H1 (cell line): ENCODE measurements at regions not wholly inside any gene's neighbourhood (a gene's known extent, or its start where the extent isn't known, plus 50 kb on each side); places are given as distances from the start of the nearest gene placed in this dataset.

Experiments used
- EGR1 ChIP-seq: IDR thresholded peaks from 2 replicates; pipeline ENCODE4 v1.6.1; 2011; ENCODE audit warnings: low read depth, low read length, borderline replicate concordance
- EZH2 ChIP-seq: fragments of 200-600 bp; sonication (generic); IDR thresholded peaks from 2 replicates; pipeline ENCODE4 v1.7.1; 2012; ENCODE audit warnings: low read depth, mild to moderate bottlenecking, moderate library complexity, low read length, inconsistent platforms; ENCODE audit not compliant: severe bottlenecking
- HDAC2 ChIP-seq, 2 experiments: fragments of 300-600 bp in 1 of 2; sonication (generic) in 1 of 2; IDR thresholded peaks; 2 replicates each; pipeline ENCODE4 v1.6.1; 2011 to 2012; ENCODE audit warnings: low read depth in 2 of 2, low read length in 2 of 2, mild to moderate bottlenecking in 2 of 2, moderate library complexity in 2 of 2, borderline replicate concordance in 1 of 2, inconsistent platforms in 1 of 2
- JUND ChIP-seq: IDR thresholded peaks from 2 replicates; pipeline ENCODE4 v1.6.1; 2011; ENCODE audit warnings: mild to moderate bottlenecking, improper control_type of control experiment, low read length
- POLR2A ChIP-seq, 2 experiments: IDR thresholded peaks; 1 replicate in 1 of 2; 2 replicates in 1 of 2; pipeline ENCODE4 v1.6.1; 2011; ENCODE audit warnings: low read depth in 2 of 2, low read length in 2 of 2, mild to moderate bottlenecking in 2 of 2; ENCODE audit errors: control extremely low read depth in 1 of 2
- POLR2AphosphoS5 ChIP-seq: IDR thresholded peaks from 2 replicates; pipeline ENCODE4 v1.6.1; 2011; ENCODE audit warnings: low read depth, low read length
- RFX5 ChIP-seq: IDR thresholded peaks from 2 replicates; pipeline ENCODE4 v1.6.1; 2011; ENCODE audit warnings: low read depth, low read length, improper control_type of control experiment, borderline replicate concordance
- ZNF274 ChIP-seq: IDR thresholded peaks from 2 replicates; pipeline ENCODE4 v1.7.0; 2012; ENCODE audit warnings: low read length, borderline replicate concordance; ENCODE audit errors: extremely low read depth
- TF ChIP-seq, protein P1 (sequence below), 3 experiments: IDR thresholded peaks; 1 replicate in 2 of 3; 2 replicates in 1 of 3; pipeline versions ENCODE4 v1.5.1 to v1.6.1; 2011; ENCODE audit warnings: low read length in 3 of 3, mild to moderate bottlenecking in 3 of 3, inconsistent platforms in 2 of 3, low read depth in 1 of 3, moderate library complexity in 1 of 3; ENCODE audit not compliant: insufficient read depth in 1 of 3; ENCODE audit errors: control extremely low read depth in 1 of 3

DNA sequence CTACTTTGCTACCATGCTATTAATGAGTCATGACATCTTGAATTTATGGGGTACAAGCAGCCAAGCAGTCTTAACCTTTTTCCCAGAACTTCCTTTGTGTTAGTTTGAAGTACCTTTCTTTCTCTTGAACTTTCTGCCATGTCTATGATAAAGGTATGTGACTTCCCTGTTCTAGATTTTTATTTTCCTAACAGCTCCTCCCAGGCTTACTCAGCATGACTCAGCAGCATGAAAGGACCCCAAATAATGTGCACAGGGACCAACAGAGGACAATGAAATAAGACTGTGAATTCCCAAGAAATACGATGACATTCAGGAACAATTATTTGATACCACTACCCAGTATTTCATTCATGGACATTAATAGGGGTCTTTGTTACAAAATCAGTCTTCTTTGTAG lies 60.0 kb downstream of the TTC6 start:
- no peak for TF ChIP-seq POLR2A (IDR thresholded peaks at IDR 0.05; ENCODE audit: control extremely low read depth in 1 of 2, low read depth in 2 of 2, low read length in 2 of 2)
- TF ChIP-seq, protein P1, sequence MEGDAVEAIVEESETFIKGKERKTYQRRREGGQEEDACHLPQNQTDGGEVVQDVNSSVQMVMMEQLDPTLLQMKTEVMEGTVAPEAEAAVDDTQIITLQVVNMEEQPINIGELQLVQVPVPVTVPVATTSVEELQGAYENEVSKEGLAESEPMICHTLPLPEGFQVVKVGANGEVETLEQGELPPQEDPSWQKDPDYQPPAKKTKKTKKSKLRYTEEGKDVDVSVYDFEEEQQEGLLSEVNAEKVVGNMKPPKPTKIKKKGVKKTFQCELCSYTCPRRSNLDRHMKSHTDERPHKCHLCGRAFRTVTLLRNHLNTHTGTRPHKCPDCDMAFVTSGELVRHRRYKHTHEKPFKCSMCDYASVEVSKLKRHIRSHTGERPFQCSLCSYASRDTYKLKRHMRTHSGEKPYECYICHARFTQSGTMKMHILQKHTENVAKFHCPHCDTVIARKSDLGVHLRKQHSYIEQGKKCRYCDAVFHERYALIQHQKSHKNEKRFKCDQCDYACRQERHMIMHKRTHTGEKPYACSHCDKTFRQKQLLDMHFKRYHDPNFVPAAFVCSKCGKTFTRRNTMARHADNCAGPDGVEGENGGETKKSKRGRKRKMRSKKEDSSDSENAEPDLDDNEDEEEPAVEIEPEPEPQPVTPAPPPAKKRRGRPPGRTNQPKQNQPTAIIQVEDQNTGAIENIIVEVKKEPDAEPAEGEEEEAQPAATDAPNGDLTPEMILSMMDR (IDR thresholded peaks at IDR 0.05; ENCODE audit: control extremely low read depth in 1 of 3, insufficient read depth in 1 of 3, low read depth in 1 of 3, low read length in 3 of 3): no peak
- TF ChIP-seq EGR1: no peak
- TF ChIP-seq HDAC2 (IDR thresholded peaks at IDR 0.05; ENCODE audit: borderline replicate concordance in 1 of 2, low read depth in 2 of 2, low read length in 2 of 2): no peak
- no peak for TF ChIP-seq JUND
- TF ChIP-seq RFX5: no peak
- TF ChIP-seq POLR2AphosphoS5: no peak
- TF ChIP-seq ZNF274: no peak
- TF ChIP-seq EZH2: no peak
